Activated CD8-positive, alpha-beta T cell treated with anti-CD3 and anti-CD28 coated beads for 36 hours (primary cell): ENCODE measurements at regions not wholly inside any gene's neighbourhood (a gene's known extent, or its start where the extent isn't known, plus 50 kb on each side); places are given as distances from the start of the nearest gene placed in this dataset.

Experiments used
- ATAC-seq: fragments of 200-7000 bp; cut with Tn5 transposase; one replicate; pipeline ENCODE4 v1.10.0; 2021; ENCODE audit warnings: mild to moderate bottlenecking, moderate library complexity
- CTCF ChIA-PET: fragments of 350-600 bp; sonication (Branson Sonifier 250); formaldehyde crosslinking; loops from one replicate; lab custom pipeline; 2021; ENCODE audit warnings: antibody characterized with exemption; lab: Charles Lee
- POLR2A ChIA-PET: fragments of 350-600 bp; sonication (Branson Sonifier 250); formaldehyde crosslinking; loops from one replicate; lab custom pipeline; 2021; ENCODE audit warnings: antibody characterized with exemption; lab: Charles Lee
- DNase-seq: peaks from one replicate; pipeline ENCODE4 v3.0.0-alpha.2; 2020
- H3K27ac Mint-ChIP-seq: one replicate; pipeline ENCODE4 v1.8.0; 2021; ENCODE audit warnings: mild to moderate bottlenecking, mixed read lengths
- H3K27me3 Mint-ChIP-seq: one replicate; pipeline ENCODE4 v1.8.0; 2021; ENCODE audit warnings: mixed read lengths
- H3K36me3 Mint-ChIP-seq: one replicate; pipeline ENCODE4 v1.8.0; 2021; ENCODE audit warnings: low read depth, mixed read lengths
- H3K4me1 Mint-ChIP-seq: one replicate; pipeline ENCODE4 v1.8.0; 2021; ENCODE audit warnings: low read depth, mixed read lengths
- H3K4me3 Mint-ChIP-seq: one replicate; pipeline ENCODE4 v1.8.0; 2021; ENCODE audit warnings: mild to moderate bottlenecking, moderate library complexity, mixed read lengths
- H3K9me3 Mint-ChIP-seq: one replicate; pipeline ENCODE4 v1.8.0; 2021; ENCODE audit warnings: mixed read lengths
- CTCF ChIP-seq: fragments of 200-600 bp; IDR thresholded peaks from one replicate; pipeline ENCODE4 v1.8.0; 2022; ENCODE audit warnings: antibody characterized with exemption, mild to moderate bottlenecking
- intact Hi-C: fragments of 100-400 bp; cut with micrococcal nuclease; formaldehyde crosslinking; loops from one replicate; pipeline ENCODE4 v1.10.0; 2022

DNA sequence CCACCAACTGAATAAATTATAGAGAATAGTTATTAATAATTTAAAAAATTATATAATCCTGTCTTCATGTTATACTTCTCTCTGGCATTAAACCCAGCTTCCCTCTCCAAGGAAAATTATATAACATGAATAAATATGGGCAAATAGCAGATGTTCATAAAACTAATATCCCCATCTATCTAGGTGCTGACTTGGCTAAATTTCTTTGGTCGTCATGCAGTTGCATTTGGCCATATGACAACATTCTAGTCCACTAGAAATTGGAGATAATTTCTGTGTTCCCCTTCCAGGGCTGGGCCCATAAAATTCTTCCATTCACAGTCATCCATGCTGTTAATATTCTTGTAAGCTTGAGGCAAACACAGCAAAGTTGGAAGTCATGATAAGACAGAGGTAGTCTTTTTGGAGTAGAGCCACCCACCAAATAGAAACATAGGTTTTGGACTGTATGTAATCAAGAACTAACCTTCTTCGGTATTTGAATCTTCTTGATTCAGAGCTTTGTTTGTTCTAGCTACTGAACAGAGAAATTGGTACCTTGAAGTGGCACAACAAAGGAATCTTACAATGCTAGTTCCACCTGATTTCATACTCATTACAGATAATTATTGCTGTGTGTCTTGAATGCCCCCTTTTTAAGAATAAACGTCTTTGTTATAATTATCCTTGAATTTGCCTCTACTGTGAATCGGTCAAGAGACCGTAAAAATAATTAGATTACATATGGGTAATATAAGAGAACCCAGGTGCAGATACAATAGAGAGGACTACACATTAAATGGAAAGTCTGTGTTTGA lies 678.5 kb upstream of the PCDH20 start:
- Mint-ChIP-seq H3K9me3 (peaks cover 11% of the 10 kb centered on the region), H3K27me3 (no peaks in the 10 kb centered on the region), H3K27ac (no peak overlapping the region), H3K4me3 (no peak overlapping the region), H3K4me1 (no peaks in the 10 kb centered on the region), H3K36me3 (no peaks in the 10 kb centered on the region)
- no peak for TF ChIP-seq CTCF
- ChIA-PET POLR2A (no interaction called here), CTCF (no interaction called here)
- no peak for DNase-seq
- ATAC-seq: no peak
- intact Hi-C loops: no loop called here

- H3K36me3 Mint-ChIP-seq: no peaks in the 10 kb centered on the region
- no peak overlapping the region for H3K4me3 Mint-ChIP-seq
- DNase-seq: no peak
- intact Hi-C loops: no loop called here
- H3K27me3 Mint-ChIP-seq: no peaks in the 10 kb centered on the region
- no peak for ATAC-seq
- peaks cover 11% of the 10 kb centered on the region for H3K9me3 Mint-ChIP-seq
- H3K4me1 Mint-ChIP-seq: no peaks in the 10 kb centered on the region
- TF ChIP-seq CTCF: no peak
- ChIA-PET CTCF (no interaction called here), POLR2A (no interaction called here)
- H3K27ac Mint-ChIP-seq: no peak overlapping the region
Measured at GRCh38 chr13:62092949-62093348, 677.3 kb upstream of the PCDH20 start.

DNA sequence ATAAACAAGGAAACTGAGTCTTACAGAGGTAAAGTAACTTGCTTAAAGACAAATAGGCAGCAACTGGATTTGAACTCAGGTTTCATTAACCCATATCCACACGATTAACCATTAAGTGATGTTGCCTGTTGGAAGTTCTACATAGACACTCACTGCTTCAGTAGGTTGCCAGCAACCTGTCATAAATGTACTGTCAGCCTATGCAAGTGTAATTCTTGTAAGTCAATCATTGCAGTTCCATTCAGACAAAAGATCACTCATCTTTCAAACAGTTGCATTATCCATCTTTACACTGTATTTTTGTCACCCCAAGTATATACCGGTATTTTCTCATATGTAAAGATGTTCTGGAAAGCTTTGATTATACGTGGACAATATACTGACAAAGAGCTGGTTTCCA lies 676.9 kb upstream of the PCDH20 start:
- POLR2A ChIA-PET: no interaction called here

DNA sequence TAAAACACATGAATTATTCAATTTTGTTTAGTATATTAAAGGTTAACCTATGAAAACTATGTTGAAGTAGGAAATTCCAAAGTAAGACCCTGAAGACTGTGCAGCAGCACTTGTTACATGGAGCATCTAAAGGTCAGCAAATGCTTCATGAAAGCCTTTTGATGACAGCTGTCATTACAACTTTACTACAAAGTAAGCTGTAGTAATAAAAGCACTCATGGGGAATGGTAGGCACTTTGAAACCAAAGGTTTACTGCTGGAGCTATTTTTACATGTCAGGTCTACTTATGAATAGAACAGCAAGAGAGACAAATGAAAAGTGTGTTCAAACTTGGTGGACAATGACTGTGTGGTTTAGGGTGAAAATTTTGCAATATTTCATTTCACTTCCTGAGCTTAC lies 672.5 kb upstream of the PCDH20 start:
- H3K4me1 Mint-ChIP-seq: no peaks in the 10 kb centered on the region
- no peak for TF ChIP-seq CTCF
- intact Hi-C loops: no loop called here
- no peak overlapping the region for H3K27ac Mint-ChIP-seq
- no peak for ATAC-seq
- no peaks in the 10 kb centered on the region for H3K36me3 Mint-ChIP-seq
- no peaks in the 10 kb centered on the region for H3K27me3 Mint-ChIP-seq
- ChIA-PET CTCF (interaction anchor here (0.6 kb wide), 1 partner anchor 9 kb away, joined by 3 read pairs; no protein-coding TSS in a partner anchor), POLR2A (no interaction called here)
- peaks cover 6% of the 10 kb centered on the region for H3K9me3 Mint-ChIP-seq
- H3K4me3 Mint-ChIP-seq: no peak overlapping the region
- no peak for DNase-seq

More for the DNA sequence above, 676.9 kb upstream of the PCDH20 start:
- H3K36me3 Mint-ChIP-seq: no peaks in the 10 kb centered on the region
- H3K9me3 Mint-ChIP-seq: peaks cover 11% of the 10 kb centered on the region
- intact Hi-C loops: no loop called here
- DNase-seq (no peak), ATAC-seq (no peak)
- TF ChIP-seq CTCF: no peak
- H3K27ac Mint-ChIP-seq: no peak overlapping the region
- CTCF ChIA-PET: no interaction called here
- no peaks in the 10 kb centered on the region for H3K4me1 Mint-ChIP-seq
- H3K4me3 Mint-ChIP-seq: no peak overlapping the region
- no peaks in the 10 kb centered on the region for H3K27me3 Mint-ChIP-seq

DNA sequence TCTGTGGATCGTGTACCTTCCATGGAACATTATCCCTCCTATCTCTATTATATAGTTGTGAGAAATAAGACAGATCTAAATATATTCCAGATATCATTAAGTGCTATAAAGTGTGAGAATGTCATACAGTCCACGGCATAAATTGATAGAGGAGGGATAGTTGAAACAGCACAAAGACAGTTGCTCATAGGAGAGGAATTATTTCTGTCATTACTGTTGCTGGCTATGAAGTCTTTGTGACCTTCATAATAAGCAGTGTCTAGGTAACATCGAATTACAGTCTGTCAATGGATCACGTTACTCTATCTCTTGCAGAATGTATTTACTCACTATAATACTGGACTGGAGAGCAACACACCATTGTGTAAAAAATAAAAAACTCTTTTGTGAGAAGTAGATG lies 671.5 kb upstream of the PCDH20 start:
- TF ChIP-seq CTCF: no peak
- no peak overlapping the region for H3K4me3 Mint-ChIP-seq
- DNase-seq (no peak), ATAC-seq (no peak)
- ChIA-PET CTCF (no interaction called here), POLR2A (no interaction called here)
- H3K27me3 Mint-ChIP-seq: no peaks in the 10 kb centered on the region
- intact Hi-C loops: no loop called here
- H3K9me3 Mint-ChIP-seq: peaks cover 2% of the 10 kb centered on the region
- no peaks in the 10 kb centered on the region for H3K36me3 Mint-ChIP-seq
- H3K4me1 Mint-ChIP-seq: no peaks in the 10 kb centered on the region
- H3K27ac Mint-ChIP-seq: no peak overlapping the region
